ENCODE measurements at regions not wholly inside any gene's neighbourhood (a gene's known extent, or its start where the extent isn't known, plus 50 kb on each side); places are given as distances from the start of the nearest gene placed in this dataset.

GRCh38 chr18:77401173-77401572 is 151.5 kb downstream of the GALR1 start:
- no peak for FAIRE-seq

More at GRCh38 chr18:77401173-77401572, 151.5 kb downstream of the GALR1 start:
- Histone ChIP-seq H4K20me1 (ENCODE audit: insufficient read depth, low read length) (no peaks in the 10 kb centered on the region), H2AFZ (ENCODE audit: low read length) (no peak overlapping the region), H3K9me3 (ENCODE audit: low read length) (no peaks in the 10 kb centered on the region), H3K9ac (ENCODE audit: insufficient read depth, low read depth, low read length) (no peak overlapping the region), H3K36me3 (replicated peaks in 1 of 2; ENCODE audit: control insufficient read depth in 1 of 2, insufficient read depth in 2 of 2, low read length in 2 of 2) (no peaks in the 10 kb centered on the region), H3K4me3 (replicated peaks in 1 of 3; ENCODE audit: insufficient read depth in 1 of 3, low read depth in 2 of 3, low read length in 3 of 3) (no peak overlapping the region), H3K4me2 (ENCODE audit: low read depth, low read length) (no peak overlapping the region), H3K27ac (ENCODE audit: extremely low read length, insufficient read depth, low read length) (no peak overlapping the region), H3K27me3 (ENCODE audit: control insufficient read depth in 1 of 2, insufficient read depth in 2 of 2, low read length in 2 of 2) (peaks cover 0 to 12% of the 10 kb centered on the region in 2 experiments; a peak in 2 of 5 replicates), H3K4me1 (ENCODE audit: insufficient read depth, low read length) (no peaks in the 10 kb centered on the region), H3K79me2 (ENCODE audit: insufficient read depth, low read length) (no peaks in the 10 kb centered on the region)
- BruUV-seq (replicated peaks), result no TSS peak
- intact Hi-C loops (cut with micrococcal nuclease; ENCODE audit: unreplicated experiment), result no loop called here
- DNase-seq (ENCODE audit: low spot score), result no peak
- ChIA-PET CTCF (ENCODE audit: low intra/inter-chr PET ratio, low total read pairs) (no interaction called here), POLR2A (no interaction called here)
- WGBS (ENCODE audit: low lambda C conversion rate), result 18% methylated on average over 9 of the region's 9 CpGs
- TF ChIP-seq, protein P1, sequence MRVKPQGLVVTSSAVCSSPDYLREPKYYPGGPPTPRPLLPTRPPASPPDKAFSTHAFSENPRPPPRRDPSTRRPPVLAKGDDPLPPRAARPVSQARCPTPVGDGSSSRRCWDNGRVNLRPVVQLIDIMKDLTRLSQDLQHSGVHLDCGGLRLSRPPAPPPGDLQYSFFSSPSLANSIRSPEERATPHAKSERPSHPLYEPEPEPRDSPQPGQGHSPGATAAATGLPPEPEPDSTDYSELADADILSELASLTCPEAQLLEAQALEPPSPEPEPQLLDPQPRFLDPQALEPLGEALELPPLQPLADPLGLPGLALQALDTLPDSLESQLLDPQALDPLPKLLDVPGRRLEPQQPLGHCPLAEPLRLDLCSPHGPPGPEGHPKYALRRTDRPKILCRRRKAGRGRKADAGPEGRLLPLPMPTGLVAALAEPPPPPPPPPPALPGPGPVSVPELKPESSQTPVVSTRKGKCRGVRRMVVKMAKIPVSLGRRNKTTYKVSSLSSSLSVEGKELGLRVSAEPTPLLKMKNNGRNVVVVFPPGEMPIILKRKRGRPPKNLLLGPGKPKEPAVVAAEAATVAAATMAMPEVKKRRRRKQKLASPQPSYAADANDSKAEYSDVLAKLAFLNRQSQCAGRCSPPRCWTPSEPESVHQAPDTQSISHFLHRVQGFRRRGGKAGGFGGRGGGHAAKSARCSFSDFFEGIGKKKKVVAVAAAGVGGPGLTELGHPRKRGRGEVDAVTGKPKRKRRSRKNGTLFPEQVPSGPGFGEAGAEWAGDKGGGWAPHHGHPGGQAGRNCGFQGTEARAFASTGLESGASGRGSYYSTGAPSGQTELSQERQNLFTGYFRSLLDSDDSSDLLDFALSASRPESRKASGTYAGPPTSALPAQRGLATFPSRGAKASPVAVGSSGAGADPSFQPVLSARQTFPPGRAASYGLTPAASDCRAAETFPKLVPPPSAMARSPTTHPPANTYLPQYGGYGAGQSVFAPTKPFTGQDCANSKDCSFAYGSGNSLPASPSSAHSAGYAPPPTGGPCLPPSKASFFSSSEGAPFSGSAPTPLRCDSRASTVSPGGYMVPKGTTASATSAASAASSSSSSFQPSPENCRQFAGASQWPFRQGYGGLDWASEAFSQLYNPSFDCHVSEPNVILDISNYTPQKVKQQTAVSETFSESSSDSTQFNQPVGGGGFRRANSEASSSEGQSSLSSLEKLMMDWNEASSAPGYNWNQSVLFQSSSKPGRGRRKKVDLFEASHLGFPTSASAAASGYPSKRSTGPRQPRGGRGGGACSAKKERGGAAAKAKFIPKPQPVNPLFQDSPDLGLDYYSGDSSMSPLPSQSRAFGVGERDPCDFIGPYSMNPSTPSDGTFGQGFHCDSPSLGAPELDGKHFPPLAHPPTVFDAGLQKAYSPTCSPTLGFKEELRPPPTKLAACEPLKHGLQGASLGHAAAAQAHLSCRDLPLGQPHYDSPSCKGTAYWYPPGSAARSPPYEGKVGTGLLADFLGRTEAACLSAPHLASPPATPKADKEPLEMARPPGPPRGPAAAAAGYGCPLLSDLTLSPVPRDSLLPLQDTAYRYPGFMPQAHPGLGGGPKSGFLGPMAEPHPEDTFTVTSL (CRISPR knock-in tag; IDR thresholded peaks at IDR 0.05; ENCODE audit: borderline replicate concordance), result no peak
- TF ChIP-seq ZGPAT (CRISPR knock-in tag; IDR thresholded peaks at IDR 0.05) (no peak), GFI1 (CRISPR knock-in tag; IDR thresholded peaks at IDR 0.05; ENCODE audit: borderline replicate concordance) (no peak), CSRNP1 (CRISPR knock-in tag; IDR thresholded peaks at IDR 0.05) (no peak), SP5 (CRISPR knock-in tag; IDR thresholded peaks at IDR 0.05; ENCODE audit: borderline replicate concordance, low read depth) (no peak), CCAR2 (optimal IDR thresholded peaks at IDR 0.05; ENCODE audit: low read depth, low read length) (no peak), ZBTB34 (CRISPR knock-in tag; IDR thresholded peaks at IDR 0.05) (no peak), PAF1 (CRISPR knock-in tag; IDR thresholded peaks at IDR 0.05) (no peak), STAT5B (CRISPR knock-in tag; IDR thresholded peaks at IDR 0.05) (no peak)
- TF ChIP-seq, protein P2, sequence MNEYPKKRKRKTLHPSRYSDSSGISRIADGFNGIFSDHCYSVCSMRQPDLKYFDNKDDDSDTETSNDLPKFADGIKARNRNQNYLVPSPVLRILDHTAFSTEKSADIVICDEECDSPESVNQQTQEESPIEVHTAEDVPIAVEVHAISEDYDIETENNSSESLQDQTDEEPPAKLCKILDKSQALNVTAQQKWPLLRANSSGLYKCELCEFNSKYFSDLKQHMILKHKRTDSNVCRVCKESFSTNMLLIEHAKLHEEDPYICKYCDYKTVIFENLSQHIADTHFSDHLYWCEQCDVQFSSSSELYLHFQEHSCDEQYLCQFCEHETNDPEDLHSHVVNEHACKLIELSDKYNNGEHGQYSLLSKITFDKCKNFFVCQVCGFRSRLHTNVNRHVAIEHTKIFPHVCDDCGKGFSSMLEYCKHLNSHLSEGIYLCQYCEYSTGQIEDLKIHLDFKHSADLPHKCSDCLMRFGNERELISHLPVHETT (CRISPR knock-in tag; conservative IDR thresholded peaks at IDR 0.05), result no peak
- TF ChIP-seq, protein P3, sequence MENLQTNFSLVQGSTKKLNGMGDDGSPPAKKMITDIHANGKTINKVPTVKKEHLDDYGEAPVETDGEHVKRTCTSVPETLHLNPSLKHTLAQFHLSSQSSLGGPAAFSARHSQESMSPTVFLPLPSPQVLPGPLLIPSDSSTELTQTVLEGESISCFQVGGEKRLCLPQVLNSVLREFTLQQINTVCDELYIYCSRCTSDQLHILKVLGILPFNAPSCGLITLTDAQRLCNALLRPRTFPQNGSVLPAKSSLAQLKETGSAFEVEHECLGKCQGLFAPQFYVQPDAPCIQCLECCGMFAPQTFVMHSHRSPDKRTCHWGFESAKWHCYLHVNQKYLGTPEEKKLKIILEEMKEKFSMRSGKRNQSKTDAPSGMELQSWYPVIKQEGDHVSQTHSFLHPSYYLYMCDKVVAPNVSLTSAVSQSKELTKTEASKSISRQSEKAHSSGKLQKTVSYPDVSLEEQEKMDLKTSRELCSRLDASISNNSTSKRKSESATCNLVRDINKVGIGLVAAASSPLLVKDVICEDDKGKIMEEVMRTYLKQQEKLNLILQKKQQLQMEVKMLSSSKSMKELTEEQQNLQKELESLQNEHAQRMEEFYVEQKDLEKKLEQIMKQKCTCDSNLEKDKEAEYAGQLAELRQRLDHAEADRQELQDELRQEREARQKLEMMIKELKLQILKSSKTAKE (CRISPR knock-in tag; IDR thresholded peaks at IDR 0.05; ENCODE audit: borderline replicate concordance), result no peak
- in situ Hi-C loops (cut with HindIII; ENCODE audit: extremely low pct_ligation_motif_present, low pct_unique_long_range_greater_than_20kb), result no loop called here
- no peak for ATAC-seq

Data from HepG2 (cell line).